HAP-1 (cell line): ENCODE measurements at regions not wholly inside any gene's neighbourhood (a gene's known extent, or its start where the extent isn't known, plus 50 kb on each side); places are given as distances from the start of the nearest gene placed in this dataset.
A peak's percentile ranks its signal among the peaks of the same experiment; 100 is the strongest.

Source experiments
- DNase-seq, 2 experiments: peaks; one replicate each; pipeline ENCODE4 v3.0.0-alpha.2; 2016 to 2020; ENCODE audit warnings: low spot score in 2 of 2
- H3K27me3 ChIP-seq: fragments of 250-450 bp; sonication (Bioruptor Pico); 2 replicates; pipeline ENCODE4 v1.5.1; 2020; ENCODE audit warnings: low read depth, mild to moderate bottlenecking, moderate library complexity
- H3K36me3 ChIP-seq: fragments of 250-450 bp; sonication (Bioruptor Pico); replicated peaks from 2 replicates; pipeline ENCODE4 v1.5.1; 2020; ENCODE audit warnings: mild to moderate bottlenecking
- H3K4me1 ChIP-seq: fragments of 250-450 bp; sonication (Bioruptor Pico); 2 replicates; pipeline ENCODE4 v1.5.1; 2020; ENCODE audit warnings: mild to moderate bottlenecking
- H3K4me3 ChIP-seq: fragments of 250-450 bp; sonication (Bioruptor Pico); 2 replicates; pipeline ENCODE4 v1.5.1; 2020; ENCODE audit warnings: mild to moderate bottlenecking, moderate library complexity
- H3K9me3 ChIP-seq: fragments of 250-450 bp; sonication (Bioruptor Pico); 2 replicates; pipeline ENCODE4 v1.5.1; 2020; ENCODE audit warnings: mild to moderate bottlenecking, moderate library complexity
- in situ Hi-C: fragments of 300-500 bp; cut with MboI; formaldehyde crosslinking; loops from 3 replicates; pipeline ENCODE4 v1.14.3; 2020; ENCODE audit warnings: low sequenced_read_pairs, inconsistent platforms, mixed read lengths

GRCh38 chr1:216900116-216900620, 176.9 kb upstream of the ESRRG start:
- H3K4me3 ChIP-seq, result no peak overlapping the region
- H3K27me3 ChIP-seq, result no peaks in the 10 kb centered on the region
- no peaks in the 10 kb centered on the region for H3K36me3 ChIP-seq
- in situ Hi-C loops, result no loop called here
- no peaks in the 10 kb centered on the region for H3K9me3 ChIP-seq
- no peak for DNase-seq
- no peaks in the 10 kb centered on the region for H3K4me1 ChIP-seq

GRCh38 chr1:216898801-216899200, 175.6 kb upstream of the ESRRG start:
- in situ Hi-C loops, result no loop called here
- no peaks in the 10 kb centered on the region for H3K36me3 ChIP-seq

DNA sequence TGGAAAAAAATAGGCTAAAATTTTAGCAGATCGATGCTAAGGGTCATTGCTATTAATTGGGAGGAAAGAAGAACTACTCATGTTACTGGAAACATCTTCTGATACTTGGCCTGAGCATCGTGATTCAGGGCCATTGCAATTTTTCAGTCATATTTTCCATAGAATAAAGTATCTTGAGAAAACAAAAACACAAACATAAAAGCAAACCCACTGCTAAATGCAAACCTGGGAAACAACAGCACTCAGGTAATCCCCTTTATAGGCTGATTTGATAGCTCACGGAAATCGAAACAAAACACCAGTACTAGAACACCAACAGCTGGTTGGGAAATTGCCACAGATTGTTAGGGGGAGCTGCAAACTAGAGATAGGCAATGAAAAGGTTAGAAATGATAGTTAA, 172.9 kb upstream of the ESRRG start:
- no peak for DNase-seq
- H3K9me3 ChIP-seq, result no peaks in the 10 kb centered on the region
- no peaks in the 10 kb centered on the region for H3K4me1 ChIP-seq
- no peaks in the 10 kb centered on the region for H3K36me3 ChIP-seq
- no peaks in the 10 kb centered on the region for H3K27me3 ChIP-seq
- in situ Hi-C loops, result no loop called here
- no peak overlapping the region for H3K4me3 ChIP-seq

More at GRCh38 chr1:216898801-216899200, 175.6 kb upstream of the ESRRG start:
- no peak for DNase-seq
- no peaks in the 10 kb centered on the region for H3K4me1 ChIP-seq
- H3K27me3 ChIP-seq, result no peaks in the 10 kb centered on the region
- H3K9me3 ChIP-seq, result no peaks in the 10 kb centered on the region
- no peak overlapping the region for H3K4me3 ChIP-seq

GRCh38 chr1:216894494-216894893, 171.3 kb upstream of the ESRRG start:
- no peaks in the 10 kb centered on the region for H3K4me1 ChIP-seq
- in situ Hi-C loops, result no loop called here
- H3K36me3 ChIP-seq, result no peaks in the 10 kb centered on the region
- H3K4me3 ChIP-seq, result no peak overlapping the region
- no peaks in the 10 kb centered on the region for H3K9me3 ChIP-seq
- DNase-seq, result no peak
- H3K27me3 ChIP-seq, result no peaks in the 10 kb centered on the region

DNA sequence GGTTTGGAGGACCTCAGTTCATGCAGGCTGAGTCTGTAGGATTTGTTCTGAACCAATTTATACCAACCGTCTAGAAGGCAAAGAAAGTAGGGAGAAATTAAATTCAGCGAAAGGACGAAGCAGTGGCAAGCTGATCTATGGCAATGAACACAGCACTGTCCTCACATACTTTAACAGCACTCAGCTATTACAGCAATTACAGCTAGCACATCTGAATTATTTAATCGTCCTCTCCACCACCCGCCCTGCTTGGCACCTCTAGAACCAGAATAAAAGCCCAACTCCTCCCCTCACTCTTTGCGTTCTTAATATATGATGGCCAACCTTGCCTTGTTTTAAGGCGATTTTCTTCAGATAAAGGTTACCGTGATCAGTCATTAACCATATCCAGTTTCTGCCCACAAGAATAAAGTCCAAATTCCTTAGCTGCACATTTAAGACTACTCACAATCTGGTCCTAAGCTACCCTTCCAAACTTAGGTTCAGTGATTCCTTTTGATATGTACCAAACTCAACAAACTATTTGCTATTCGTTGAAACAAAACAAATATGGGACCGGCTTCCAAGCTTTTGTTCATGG, 169.4 kb upstream of the ESRRG start:
- Histone ChIP-seq H3K4me3 (no peak overlapping the region), H3K4me1 (no peaks in the 10 kb centered on the region), H3K9me3 (no peaks in the 10 kb centered on the region), H3K36me3 (no peaks in the 10 kb centered on the region), H3K27me3 (no peaks in the 10 kb centered on the region)
- no peak for DNase-seq
- in situ Hi-C loops, result no loop called here

DNA sequence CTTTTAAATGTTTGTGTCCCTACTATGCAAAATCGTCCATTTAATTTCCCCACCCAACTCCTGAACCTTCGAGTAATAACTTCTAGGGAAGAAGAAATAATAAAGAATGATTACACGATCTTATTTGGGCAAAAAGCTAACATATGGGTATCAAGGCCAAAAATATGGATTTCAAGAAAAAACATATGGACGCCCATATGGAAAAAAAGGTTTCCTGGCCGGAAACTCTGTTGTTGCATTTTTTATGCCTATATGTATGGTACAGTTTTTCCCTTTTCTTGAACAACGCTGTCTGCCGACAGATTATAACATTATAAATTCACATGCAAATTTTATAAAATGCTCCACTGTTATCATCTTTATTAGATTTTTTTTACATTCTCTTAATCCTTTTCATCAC, 167.6 kb upstream of the ESRRG start:
- in situ Hi-C loops, result no loop called here
- no peaks in the 10 kb centered on the region for H3K36me3 ChIP-seq
- no peaks in the 10 kb centered on the region; the same call in 1 of the 2 replicates for H3K27me3 ChIP-seq
- no peak for DNase-seq
- no peak overlapping the region for H3K4me3 ChIP-seq
- H3K9me3 ChIP-seq, result no peaks in the 10 kb centered on the region
- no peaks in the 10 kb centered on the region for H3K4me1 ChIP-seq

DNA sequence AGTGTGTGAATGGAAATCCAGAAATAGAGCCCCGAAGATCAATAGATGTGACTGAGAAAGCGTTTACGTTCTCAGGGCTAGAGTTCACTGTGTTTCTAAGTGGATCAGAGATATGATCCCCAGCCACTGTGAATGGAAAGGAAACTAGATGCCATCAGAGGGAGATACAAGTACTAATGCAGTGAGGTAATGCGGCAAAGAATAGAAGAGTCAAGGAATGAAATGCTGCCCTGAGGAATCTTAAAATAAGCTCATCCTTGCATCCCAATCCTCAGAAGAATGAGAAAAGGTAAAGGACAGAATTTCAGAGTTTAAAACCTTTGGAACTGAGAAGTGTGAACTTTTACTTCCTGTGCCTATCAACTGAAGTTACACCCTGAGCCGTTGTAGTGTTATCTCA, 165.5 kb upstream of the ESRRG start:
- no peaks in the 10 kb centered on the region for H3K36me3 ChIP-seq
- H3K4me3 ChIP-seq, result no peak overlapping the region
- peaks cover 4% of the 10 kb centered on the region; the same call in 1 of the 2 replicates for H3K4me1 ChIP-seq
- no peaks in the 10 kb centered on the region for H3K9me3 ChIP-seq
- DNase-seq, result no peak
- in situ Hi-C loops, result no loop called here
- H3K27me3 ChIP-seq, result no peaks in the 10 kb centered on the region; the same call in 1 of the 2 replicates

GRCh38 chr1:216887032-216887431, 163.8 kb upstream of the ESRRG start:
- DNase-seq, result no peak
- in situ Hi-C loops, result no loop called here
- Histone ChIP-seq H3K4me1 (peaks cover 4% of the 10 kb centered on the region; the same call in 1 of the 2 replicates), H3K9me3 (no peaks in the 10 kb centered on the region), H3K27me3 (no peaks in the 10 kb centered on the region; the same call in 1 of the 2 replicates), H3K4me3 (no peak overlapping the region), H3K36me3 (no peaks in the 10 kb centered on the region)

- Histone ChIP-seq H3K4me1 (peaks cover 4% of the 10 kb centered on the region; the same call in 1 of the 2 replicates), H3K36me3 (no peaks in the 10 kb centered on the region), H3K4me3 (no peak overlapping the region), H3K27me3 (no peaks in the 10 kb centered on the region; the same call in 1 of the 2 replicates), H3K9me3 (no peaks in the 10 kb centered on the region)
- DNase-seq, result peak; percentile 11 to 42
- in situ Hi-C loops, result no loop called here
Observed at GRCh38 chr1:216884614-216885229, 161.5 kb upstream of the ESRRG start.

GRCh38 chr1:216883518-216883917, 160.3 kb upstream of the ESRRG start:
- Histone ChIP-seq H3K4me3 (no peak overlapping the region), H3K27me3 (no peaks in the 10 kb centered on the region; the same call in 1 of the 2 replicates), H3K36me3 (no peaks in the 10 kb centered on the region), H3K4me1 (peaks cover 4% of the 10 kb centered on the region; the same call in 1 of the 2 replicates), H3K9me3 (no peaks in the 10 kb centered on the region)
- DNase-seq, result no peak
- in situ Hi-C loops, result no loop called here

- Histone ChIP-seq H3K4me3 (no peak overlapping the region), H3K4me1 (peaks cover 4% of the 10 kb centered on the region; the same call in 1 of the 2 replicates), H3K36me3 (no peaks in the 10 kb centered on the region), H3K27me3 (no peaks in the 10 kb centered on the region; the same call in 1 of the 2 replicates), H3K9me3 (no peaks in the 10 kb centered on the region)
- in situ Hi-C loops, result no loop called here
- DNase-seq, result no peak
Observed at GRCh38 chr1:216881695-216882094, 158.5 kb upstream of the ESRRG start.

DNA sequence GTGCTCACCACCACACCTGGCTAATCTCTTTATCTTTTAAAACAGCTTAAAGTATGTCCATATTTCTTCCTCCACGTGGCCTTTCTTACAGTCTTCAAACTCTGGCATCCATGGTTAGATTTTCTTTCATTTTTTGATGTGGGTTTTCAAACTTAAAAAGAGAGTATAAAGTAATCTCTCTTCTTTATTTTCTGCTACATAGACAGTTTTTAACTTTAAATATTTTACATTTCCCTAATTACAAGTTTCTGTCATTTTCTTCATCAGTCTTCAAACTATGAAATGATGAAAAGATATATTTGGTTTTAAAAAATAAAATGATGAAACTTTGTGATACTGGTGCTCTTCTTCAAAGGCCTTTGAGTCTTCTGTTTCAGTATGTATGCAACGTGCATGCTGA, 143.5 kb upstream of the ESRRG start:
- no peaks in the 10 kb centered on the region for H3K27me3 ChIP-seq
- H3K4me1 ChIP-seq, result no peaks in the 10 kb centered on the region
- DNase-seq, result no peak
- no peak overlapping the region for H3K4me3 ChIP-seq
- no peaks in the 10 kb centered on the region for H3K9me3 ChIP-seq
- in situ Hi-C loops, result no loop called here
- no peaks in the 10 kb centered on the region for H3K36me3 ChIP-seq

GRCh38 chr1:216855810-216856209, 132.6 kb upstream of the ESRRG start:
- in situ Hi-C loops, result no loop called here
- no peak for DNase-seq

GRCh38 chr1:216854836-216855484, 131.7 kb upstream of the ESRRG start:
- peaks cover 11% of the 10 kb centered on the region for H3K4me1 ChIP-seq
- in situ Hi-C loops, result no loop called here
- H3K36me3 ChIP-seq, result no peaks in the 10 kb centered on the region
- no peaks in the 10 kb centered on the region for H3K9me3 ChIP-seq
- no peaks in the 10 kb centered on the region for H3K27me3 ChIP-seq
- DNase-seq, result no peak
- H3K4me3 ChIP-seq, result no peak overlapping the region

More at GRCh38 chr1:216855810-216856209, 132.6 kb upstream of the ESRRG start:
- H3K27me3 ChIP-seq, result no peaks in the 10 kb centered on the region
- H3K9me3 ChIP-seq, result no peaks in the 10 kb centered on the region
- no peak overlapping the region for H3K4me3 ChIP-seq
- H3K4me1 ChIP-seq, result peaks cover 11% of the 10 kb centered on the region
- H3K36me3 ChIP-seq, result no peaks in the 10 kb centered on the region
